ENCODE measurements at regions not wholly inside any gene's neighbourhood (a gene's known extent, or its start where the extent isn't known, plus 50 kb on each side); places are given as distances from the start of the nearest gene placed in this dataset.

- ChIA-PET CTCF (no interaction called here), POLR2A (no interaction called here)
- no peak for DNase-seq (ENCODE audit: low read depth)
- Histone ChIP-seq H3K4me3 (ENCODE audit: low read depth, low read length) (no peak overlapping the region), H3K27me3 (ENCODE audit: control insufficient read depth, insufficient read depth, low read length) (no peaks in the 10 kb centered on the region), H3K36me3 (ENCODE audit: control insufficient read depth, insufficient read depth, low read length) (no peaks in the 10 kb centered on the region)
- no peak for TF ChIP-seq CTCF (IDR thresholded peaks at IDR 0.05; ENCODE audit: insufficient read depth, low read depth, low read length)
These were observed 201.2 kb upstream of the FAM78B start for GRCh38 chr1:166368030-166368429.

- CTCF ChIA-PET, result no interaction called here
- Histone ChIP-seq H3K27me3 (ENCODE audit: control insufficient read depth, insufficient read depth, low read length) (no peaks in the 10 kb centered on the region), H3K36me3 (ENCODE audit: control insufficient read depth, insufficient read depth, low read length) (no peaks in the 10 kb centered on the region), H3K4me3 (ENCODE audit: low read depth, low read length) (no peak overlapping the region)
- POLR2A ChIA-PET, result no interaction called here
- no peak for TF ChIP-seq CTCF (IDR thresholded peaks at IDR 0.05; ENCODE audit: insufficient read depth, low read depth, low read length)
- DNase-seq (ENCODE audit: low read depth), result no peak
These were observed 211.1 kb upstream of the FAM78B start for GRCh38 chr1:166377896-166378295.

GRCh38 chr1:166378805-166379204 is 212.0 kb upstream of the FAM78B start:
- CTCF ChIA-PET, result no interaction called here
- TF ChIP-seq CTCF (IDR thresholded peaks at IDR 0.05; ENCODE audit: insufficient read depth, low read depth, low read length), result no peak
- DNase-seq (ENCODE audit: low read depth), result no peak
- H3K36me3 ChIP-seq (ENCODE audit: control insufficient read depth, insufficient read depth, low read length), result no peaks in the 10 kb centered on the region
- no peaks in the 10 kb centered on the region for H3K27me3 ChIP-seq (ENCODE audit: control insufficient read depth, insufficient read depth, low read length)
- H3K4me3 ChIP-seq (ENCODE audit: low read depth, low read length), result no peak overlapping the region
- POLR2A ChIA-PET, result no interaction called here

- DNase-seq (ENCODE audit: low read depth), result no peak
- H3K4me3 ChIP-seq (ENCODE audit: low read depth, low read length), result no peak overlapping the region
- ChIA-PET POLR2A (no interaction called here), CTCF (no interaction called here)
- H3K27me3 ChIP-seq (ENCODE audit: control insufficient read depth, insufficient read depth, low read length), result no peaks in the 10 kb centered on the region
- no peaks in the 10 kb centered on the region for H3K36me3 ChIP-seq (ENCODE audit: control insufficient read depth, insufficient read depth, low read length)
- no peak for TF ChIP-seq CTCF (IDR thresholded peaks at IDR 0.05; ENCODE audit: insufficient read depth, low read depth, low read length)
These were observed 212.6 kb upstream of the FAM78B start for GRCh38 chr1:166379447-166379846.

GRCh38 chr1:166383137-166383536 is 216.3 kb upstream of the FAM78B start:
- POLR2A ChIA-PET, result no interaction called here

More at GRCh38 chr1:166383137-166383536, 216.3 kb upstream of the FAM78B start:
- no peak for DNase-seq (ENCODE audit: low read depth)
- no peak for TF ChIP-seq CTCF (IDR thresholded peaks at IDR 0.05; ENCODE audit: insufficient read depth, low read depth, low read length)
- Histone ChIP-seq H3K36me3 (ENCODE audit: control insufficient read depth, insufficient read depth, low read length) (no peaks in the 10 kb centered on the region), H3K27me3 (ENCODE audit: control insufficient read depth, insufficient read depth, low read length) (no peaks in the 10 kb centered on the region), H3K4me3 (ENCODE audit: low read depth, low read length) (no peak overlapping the region)
- CTCF ChIA-PET, result no interaction called here
